RWPE1 (cell line): ENCODE measurements at regions not wholly inside any gene's neighbourhood (a gene's known extent, or its start where the extent isn't known, plus 50 kb on each side); places are given as distances from the start of the nearest gene placed in this dataset.
A peak's percentile ranks its signal among the peaks of the same experiment; 100 is the strongest.

Experiments
- CTCF ChIA-PET: fragments of 350-600 bp; sonication (Branson Sonifier 250); formaldehyde crosslinking; extraction: SDS; loops from one replicate; lab custom pipeline; 2021; lab: Yijun Ruan, JAX
- POLR2A ChIA-PET: fragments of 400-600 bp; formaldehyde crosslinking; extraction: SDS; loops from one replicate; lab custom pipeline; 2020; ENCODE audit warnings: antibody characterized with exemption; ENCODE audit not compliant: low non-redundant PET; lab: Yijun Ruan, JAX
- DNase-seq: peaks from one replicate; pipeline ENCODE4 v3.0.0; 2012; ENCODE audit warnings: low spot score
- H3K27ac ChIP-seq: fragments of 450-650 bp; 2 replicates; pipeline ENCODE4 v1.5.1; 2017
- TF ChIP-seq, protein P1 (sequence below): fragments of 450-650 bp; conservative IDR thresholded peaks from 2 replicates; pipeline ENCODE4 v1.5.1; 2017; ENCODE audit warnings: low read depth, mild to moderate bottlenecking

DNA sequence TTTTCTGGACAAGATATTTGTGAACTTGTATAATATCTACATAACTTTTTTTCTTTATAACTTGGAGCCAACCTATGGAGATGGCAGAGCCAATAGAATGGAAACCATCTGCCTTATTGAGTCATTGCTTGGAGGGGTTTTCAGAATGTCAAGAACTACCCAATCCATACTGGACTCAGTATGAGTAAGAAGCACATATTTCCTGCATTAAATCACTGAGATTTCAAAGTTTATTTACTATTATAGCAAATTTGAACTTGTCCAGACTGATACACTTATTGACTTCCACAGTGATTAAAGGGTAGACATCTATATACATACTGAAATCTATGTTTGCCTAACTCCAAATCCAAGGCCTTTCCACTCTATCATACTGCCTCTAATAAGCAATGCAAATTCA lies 704.0 kb downstream of the KCNA4 start:
- POLR2A ChIA-PET, result no interaction called here
- CTCF ChIA-PET, result interaction anchor here (0.7 kb wide), 1 partner anchor 32 kb away, joined by 3 read pairs; no protein-coding TSS in a partner anchor
- DNase-seq, result peak; percentile 70
- TF ChIP-seq, protein P1, sequence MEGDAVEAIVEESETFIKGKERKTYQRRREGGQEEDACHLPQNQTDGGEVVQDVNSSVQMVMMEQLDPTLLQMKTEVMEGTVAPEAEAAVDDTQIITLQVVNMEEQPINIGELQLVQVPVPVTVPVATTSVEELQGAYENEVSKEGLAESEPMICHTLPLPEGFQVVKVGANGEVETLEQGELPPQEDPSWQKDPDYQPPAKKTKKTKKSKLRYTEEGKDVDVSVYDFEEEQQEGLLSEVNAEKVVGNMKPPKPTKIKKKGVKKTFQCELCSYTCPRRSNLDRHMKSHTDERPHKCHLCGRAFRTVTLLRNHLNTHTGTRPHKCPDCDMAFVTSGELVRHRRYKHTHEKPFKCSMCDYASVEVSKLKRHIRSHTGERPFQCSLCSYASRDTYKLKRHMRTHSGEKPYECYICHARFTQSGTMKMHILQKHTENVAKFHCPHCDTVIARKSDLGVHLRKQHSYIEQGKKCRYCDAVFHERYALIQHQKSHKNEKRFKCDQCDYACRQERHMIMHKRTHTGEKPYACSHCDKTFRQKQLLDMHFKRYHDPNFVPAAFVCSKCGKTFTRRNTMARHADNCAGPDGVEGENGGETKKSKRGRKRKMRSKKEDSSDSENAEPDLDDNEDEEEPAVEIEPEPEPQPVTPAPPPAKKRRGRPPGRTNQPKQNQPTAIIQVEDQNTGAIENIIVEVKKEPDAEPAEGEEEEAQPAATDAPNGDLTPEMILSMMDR, result no peak
- no peak overlapping the region for H3K27ac ChIP-seq

DNA sequence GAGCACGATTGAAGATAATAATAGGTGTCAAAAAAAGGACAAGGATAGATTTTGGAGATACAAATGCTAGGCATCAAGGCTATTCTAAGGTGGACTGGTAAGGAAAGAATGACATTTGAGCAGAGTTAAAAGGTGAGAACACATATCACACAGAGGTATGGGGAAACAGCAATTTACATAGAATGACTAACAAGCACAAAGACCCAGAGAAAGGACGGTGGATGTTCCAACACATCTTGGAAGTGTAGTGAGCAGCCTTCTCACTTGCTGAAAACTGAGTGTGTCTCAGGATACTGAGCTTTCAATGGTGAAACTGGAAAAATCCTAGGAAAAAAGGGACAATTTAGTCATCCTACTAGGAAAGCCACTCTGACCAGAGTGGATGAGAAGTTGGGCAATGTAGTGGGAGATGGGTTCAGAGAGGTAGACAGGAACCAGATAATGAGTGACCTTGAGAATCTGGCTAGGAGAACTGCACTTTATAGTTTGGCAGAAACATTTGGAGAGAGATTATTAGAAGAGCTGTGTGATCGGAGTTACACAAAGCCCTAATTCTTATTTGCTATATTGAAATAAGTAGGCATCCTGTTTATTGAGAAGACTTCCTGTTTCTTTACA lies 706.0 kb downstream of the KCNA4 start:
- ChIA-PET CTCF (interaction anchor here (0.6 kb wide), 1 partner anchor 66 kb away, joined by 3 read pairs; no protein-coding TSS in a partner anchor), POLR2A (no interaction called here)
- no peak overlapping the region for H3K27ac ChIP-seq
- no peak for DNase-seq
- TF ChIP-seq, protein P1, result no peak

DNA sequence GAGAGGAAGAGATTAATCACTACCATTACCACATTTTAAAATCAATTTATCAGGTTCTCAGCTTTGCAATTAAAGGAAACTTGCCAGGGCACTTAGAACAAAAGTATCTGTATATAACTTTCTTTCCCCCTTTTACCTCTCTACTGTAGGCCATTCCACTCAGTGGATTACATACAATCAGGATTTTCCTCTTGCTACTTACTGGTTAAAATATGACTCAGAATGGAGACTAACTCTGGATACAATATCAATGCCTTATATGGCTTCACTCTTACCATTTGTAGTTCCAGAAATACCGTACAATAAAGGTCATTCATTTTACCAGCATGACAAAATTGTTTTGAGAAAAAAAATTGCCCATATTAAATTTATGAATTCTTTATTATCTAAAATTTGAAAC lies 706.8 kb downstream of the KCNA4 start:
- TF ChIP-seq, protein P1, result no peak
- ChIA-PET POLR2A (no interaction called here), CTCF (no interaction called here)
- DNase-seq, result peak; percentile 14
- no peak overlapping the region for H3K27ac ChIP-seq

DNA sequence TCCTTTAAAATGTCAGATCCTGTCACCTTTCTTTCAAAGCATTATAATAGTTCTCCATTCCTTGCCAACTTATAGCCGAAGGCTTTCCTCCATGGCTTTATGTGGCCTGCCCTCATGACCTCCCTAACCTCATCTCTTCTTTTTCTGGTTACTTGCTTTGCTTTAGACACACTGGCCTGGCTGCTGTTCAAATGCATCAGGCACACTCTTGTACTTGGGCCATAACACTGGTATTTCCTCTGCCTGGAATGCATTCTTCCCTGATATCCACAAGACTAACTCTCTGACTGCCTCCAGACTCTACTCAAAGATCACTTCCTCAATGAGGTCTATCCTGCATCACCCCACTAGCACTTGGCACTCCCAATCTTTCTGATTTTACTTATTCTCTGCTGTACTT lies 710.3 kb downstream of the KCNA4 start:
- no peak for DNase-seq
- ChIA-PET CTCF (no interaction called here), POLR2A (no interaction called here)
- TF ChIP-seq, protein P1, result no peak
- H3K27ac ChIP-seq, result no peak overlapping the region

DNA sequence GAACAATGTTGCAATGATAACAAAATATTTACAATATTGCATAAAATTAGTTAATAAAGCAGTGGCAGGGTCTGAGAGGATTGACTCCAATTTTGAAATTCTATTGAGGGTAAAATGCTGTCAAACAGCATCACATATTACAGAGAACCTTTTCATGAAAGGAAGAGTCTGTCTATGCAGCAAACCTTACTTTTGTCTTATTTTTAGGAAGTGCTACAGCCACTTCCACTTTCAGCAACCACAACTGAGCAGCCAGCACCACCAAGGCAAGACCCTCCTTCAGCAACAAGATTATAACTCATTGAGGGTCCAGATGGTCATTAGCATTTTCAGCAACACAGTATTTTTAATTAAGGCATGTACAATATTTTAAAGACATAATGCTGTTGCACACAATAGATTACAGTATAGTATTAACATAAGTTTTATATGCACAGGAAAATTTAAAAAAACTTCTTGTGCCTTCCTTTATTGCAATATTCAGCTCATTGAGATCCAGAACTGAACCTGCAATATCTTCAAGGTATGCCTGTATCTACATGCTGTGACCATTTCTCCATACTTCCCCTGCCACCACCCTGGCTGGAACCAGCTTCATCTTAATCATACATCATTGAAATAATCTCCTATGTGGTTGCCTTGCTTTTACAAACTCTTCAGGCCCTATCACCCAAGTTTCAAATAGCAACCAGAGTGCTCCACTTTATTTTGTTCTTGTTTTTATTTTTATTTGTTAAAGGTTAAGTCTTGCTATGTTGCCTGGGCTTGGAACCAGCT lies 711.2 kb downstream of the KCNA4 start:
- H3K27ac ChIP-seq, result no peak overlapping the region
- DNase-seq, result no peak
- TF ChIP-seq, protein P1, result no peak
- ChIA-PET CTCF (no interaction called here), POLR2A (no interaction called here)

DNA sequence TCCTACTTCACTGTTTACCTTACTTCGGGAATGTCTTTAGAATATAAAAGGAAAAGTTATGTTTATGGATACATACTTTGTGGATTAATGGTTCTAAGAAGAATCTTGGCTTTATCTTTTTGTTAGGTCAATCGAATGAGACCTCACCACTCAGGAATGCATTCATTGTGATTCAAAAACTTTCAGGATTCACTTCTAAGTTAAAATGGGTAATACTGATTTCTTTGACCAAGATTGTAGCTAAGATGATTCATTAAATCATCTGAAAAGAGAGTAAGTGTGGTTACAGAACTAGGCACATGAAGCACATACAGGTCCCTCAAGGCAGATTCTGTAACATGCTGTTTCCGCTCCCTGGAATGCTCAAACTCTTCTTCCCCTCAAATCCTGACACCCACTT lies 716.4 kb downstream of the KCNA4 start:
- ChIA-PET CTCF (interaction anchor here (0.6 kb wide), 1 partner anchor 22 kb away, joined by 5 read pairs; no protein-coding TSS in a partner anchor), POLR2A (no interaction called here)
- no peak overlapping the region for H3K27ac ChIP-seq
- peak; percentile 16 for DNase-seq
- TF ChIP-seq, protein P1, result no peak
